AG04449 (cell line): ENCODE measurements at regions not wholly inside any gene's neighbourhood (a gene's known extent, or its start where the extent isn't known, plus 50 kb on each side); places are given as distances from the start of the nearest gene placed in this dataset.

Experiments
- CTCF ChIA-PET: fragments of 350-600 bp; formaldehyde crosslinking; extraction: SDS; loops from one replicate; lab custom pipeline; 2021; ENCODE audit warnings: antibody characterized with exemption; lab: Yijun Ruan, JAX
- POLR2A ChIA-PET: fragments of 400-600, 350-600 bp; formaldehyde crosslinking; extraction: SDS; loops from one replicate; lab custom pipeline; 2020; ENCODE audit warnings: antibody characterized with exemption, inconsistent platforms; lab: Yijun Ruan, JAX
- DNase-seq: peaks from one replicate; pipeline ENCODE4 v3.0.0-alpha.2; 2010; ENCODE audit warnings: low read depth, low spot score
- H3K4me3 ChIP-seq: 2 replicates; pipeline ENCODE4 v1.5.1; 2011; ENCODE audit warnings: low read depth, mild to moderate bottlenecking, control low read depth, low read length
- CTCF ChIP-seq: IDR thresholded peaks from one replicate; pipeline ENCODE4 v1.5.1; 2011; ENCODE audit warnings: mild to moderate bottlenecking, moderate library complexity, low read length, control low read depth, inconsistent platforms; ENCODE audit not compliant: insufficient read depth; ENCODE audit errors: missing control alignments

- POLR2A ChIA-PET: no interaction called here
- CTCF ChIA-PET: no interaction called here
- no peak for TF ChIP-seq CTCF
Measured at GRCh38 chr3:78420611-78421010, 1347.2 kb downstream of the ROBO1 start.

GRCh38 chr3:78421247-78421966 lies 1346.4 kb downstream of the ROBO1 start:
- CTCF ChIA-PET: no interaction called here
- POLR2A ChIA-PET: no interaction called here

More at GRCh38 chr3:78420611-78421010, 1347.2 kb downstream of the ROBO1 start:
- H3K4me3 ChIP-seq: no peak overlapping the region
- no peak for DNase-seq

GRCh38 chr3:78424656-78425055 lies 1343.1 kb downstream of the ROBO1 start:
- DNase-seq: no peak
- TF ChIP-seq CTCF: no peak
- CTCF ChIA-PET: no interaction called here
- POLR2A ChIA-PET: no interaction called here
- no peak overlapping the region for H3K4me3 ChIP-seq

More at GRCh38 chr3:78421247-78421966, 1346.4 kb downstream of the ROBO1 start:
- H3K4me3 ChIP-seq: no peak overlapping the region
- no peak for DNase-seq
- TF ChIP-seq CTCF: no peak

GRCh38 chr3:78426454-78426853 lies 1341.3 kb downstream of the ROBO1 start:
- ChIA-PET CTCF (interaction anchor here (1.3 kb wide), 1 partner anchor 219 kb away, joined by 3 read pairs; no protein-coding TSS in a partner anchor), POLR2A (no interaction called here)
- no peak for DNase-seq
- TF ChIP-seq CTCF: no peak
- no peak overlapping the region for H3K4me3 ChIP-seq

GRCh38 chr3:78427303-78427702 lies 1340.5 kb downstream of the ROBO1 start:
- no peak for TF ChIP-seq CTCF
- no peak overlapping the region for H3K4me3 ChIP-seq
- ChIA-PET CTCF (no interaction called here), POLR2A (no interaction called here)
- DNase-seq: no peak

- no peak overlapping the region for H3K4me3 ChIP-seq
- ChIA-PET POLR2A (no interaction called here), CTCF (no interaction called here)
- no peak for DNase-seq
- no peak for TF ChIP-seq CTCF
Measured at GRCh38 chr3:78430741-78431140, 1337.1 kb downstream of the ROBO1 start.
